Ishikawa (cell line): ENCODE measurements at regions not wholly inside any gene's neighbourhood (a gene's known extent, or its start where the extent isn't known, plus 50 kb on each side); places are given as distances from the start of the nearest gene placed in this dataset.

Source experiments
- CEBPB ChIP-seq: IDR thresholded peaks from 2 replicates; pipeline ENCODE4 v1.6.1; 2012
- CREB1 ChIP-seq: IDR thresholded peaks from 2 replicates; pipeline ENCODE4 v1.6.1; 2012; ENCODE audit warnings: low read depth
- EGR1 ChIP-seq: IDR thresholded peaks from 2 replicates; pipeline ENCODE4 v1.6.1; 2012
- EP300 ChIP-seq: IDR thresholded peaks from 2 replicates; pipeline ENCODE4 v1.6.1; 2012; ENCODE audit warnings: borderline replicate concordance
- FOXM1 ChIP-seq: IDR thresholded peaks from 2 replicates; pipeline ENCODE4 v1.6.1; 2012; ENCODE audit warnings: low read depth, borderline replicate concordance
- MAX ChIP-seq: IDR thresholded peaks from 2 replicates; pipeline ENCODE4 v1.6.1; 2012
- NFIC ChIP-seq: IDR thresholded peaks from 2 replicates; pipeline ENCODE4 v1.6.1; 2012
- RAD21 ChIP-seq: IDR thresholded peaks from 2 replicates; pipeline ENCODE4 v1.6.1; 2012; ENCODE audit warnings: low read depth
- REST ChIP-seq: IDR thresholded peaks from 2 replicates; pipeline ENCODE4 v1.6.1; 2012; ENCODE audit warnings: low read depth, mild to moderate bottlenecking
- TAF1 ChIP-seq: IDR thresholded peaks from 2 replicates; pipeline ENCODE4 v1.6.1; 2012; ENCODE audit warnings: low read depth, mild to moderate bottlenecking
- TCF12 ChIP-seq: IDR thresholded peaks from 2 replicates; pipeline ENCODE4 v1.6.1; 2012; ENCODE audit warnings: low read depth
- TEAD4 ChIP-seq: IDR thresholded peaks from 2 replicates; pipeline ENCODE4 v1.6.1; 2012
- USF1 ChIP-seq: IDR thresholded peaks from 2 replicates; pipeline ENCODE4 v1.6.1; 2012
- YY1 ChIP-seq: IDR thresholded peaks from 2 replicates; pipeline ENCODE4 v1.6.1; 2012; ENCODE audit warnings: low read depth
- ZBTB7A ChIP-seq: IDR thresholded peaks from 2 replicates; pipeline ENCODE4 v1.6.1; 2012; ENCODE audit warnings: low read depth

- TF ChIP-seq EGR1 (no peak), USF1 (no peak), FOXM1 (no peak), ZBTB7A (no peak), REST (no peak), MAX (no peak), EP300 (no peak)
Observed at GRCh38 chr18:73986711-73987110, 160.9 kb downstream of the FBXO15 start.

- no peak for TF ChIP-seq EGR1
- TF ChIP-seq EP300, result no peak
- TF ChIP-seq TEAD4, result no peak
- no peak for TF ChIP-seq ZBTB7A
- TF ChIP-seq TAF1, result no peak
- no peak for TF ChIP-seq TCF12
- no peak for TF ChIP-seq RAD21
Observed at GRCh38 chr18:73985855-73986625, 161.6 kb downstream of the FBXO15 start.

GRCh38 chr18:73983970-73984369, 163.7 kb downstream of the FBXO15 start:
- TF ChIP-seq TAF1, result no peak

GRCh38 chr18:73983496-73983895, 164.1 kb downstream of the FBXO15 start:
- TF ChIP-seq REST (peak; percentile 54; the same call in 1 of the 2 replicates), MAX (no peak)

- TF ChIP-seq TAF1, result no peak
- TF ChIP-seq FOXM1, result no peak
Observed at GRCh38 chr18:73981796-73982195, 165.8 kb downstream of the FBXO15 start.

- TF ChIP-seq RAD21 (peak; percentile 66), TEAD4 (no peak), MAX (no peak)
Observed at GRCh38 chr18:73980289-73980979, 167.2 kb downstream of the FBXO15 start.

- TF ChIP-seq NFIC (no peak), RAD21 (no peak)
Observed at GRCh38 chr18:73979742-73980141, 167.9 kb downstream of the FBXO15 start.

- no peak for TF ChIP-seq TEAD4
- no peak for TF ChIP-seq TCF12
- TF ChIP-seq MAX, result no peak
- TF ChIP-seq NFIC, result no peak
- no peak for TF ChIP-seq CEBPB
- TF ChIP-seq USF1, result no peak
- TF ChIP-seq YY1, result no peak
- no peak for TF ChIP-seq REST
- no peak for TF ChIP-seq ZBTB7A
- TF ChIP-seq CREB1, result no peak
- no peak for TF ChIP-seq FOXM1
- no peak for TF ChIP-seq EP300
- no peak for TF ChIP-seq EGR1
- TF ChIP-seq RAD21, result no peak
- no peak for TF ChIP-seq TAF1
Observed at GRCh38 chr18:73976433-73976832, 171.2 kb downstream of the FBXO15 start.
